Endothelial cell of umbilical vein (primary cell): ENCODE measurements at regions not wholly inside any gene's neighbourhood (a gene's known extent, or its start where the extent isn't known, plus 50 kb on each side); places are given as distances from the start of the nearest gene placed in this dataset.

Experiments
- BruUV-seq: library from RNA; stranded (reverse); fragments of 400-500 nt; replicated peaks from 2 replicates; lab custom pipeline; 2021; lab: Mats Ljungman, UMichigan
- CTCF ChIA-PET: fragments of 300-600, 350-600 bp; sonication (Branson Sonifier 250); formaldehyde crosslinking; loops from one replicate; lab custom pipeline; 2021; ENCODE audit warnings: antibody characterized with exemption, inconsistent platforms; lab: Charles Lee
- POLR2A ChIA-PET: fragments of 300-600, 350-600 bp; sonication (Branson Sonifier 250); formaldehyde crosslinking; loops from one replicate; lab custom pipeline; 2021; ENCODE audit warnings: antibody characterized with exemption, inconsistent platforms; lab: Charles Lee
- DNase-seq: peaks from one replicate; pipeline ENCODE4 v3.0.0-alpha.2; 2011; ENCODE audit warnings: low read depth, low spot score
- FAIRE-seq: peaks from 2 replicates; lab custom pipeline; 2011; peaks lifted over from hg19 to GRCh38; lab: Jason Lieb, UNC
- H2AFZ ChIP-seq: 2 replicates; pipeline ENCODE4 v1.6.0; 2012; ENCODE audit warnings: low read depth, low read length, control low read depth, inconsistent platforms
- H3K27ac ChIP-seq: 2 replicates; pipeline ENCODE4 v1.5.1; 2011; ENCODE audit warnings: low read depth, mild to moderate bottlenecking, control low read depth, low read length, moderate library complexity; ENCODE audit not compliant: insufficient read depth
- H3K27me3 ChIP-seq, 2 experiments: 2 replicates each; pipeline versions ENCODE4 v1.6.0 to v1.6.1; 2011; ENCODE audit warnings: low read length in 2 of 2, mixed read lengths in 1 of 2; ENCODE audit not compliant: control insufficient read depth in 2 of 2, insufficient read depth in 2 of 2
- H3K36me3 ChIP-seq, 2 experiments: 2 replicates in 1 of 2; 3 replicates in 1 of 2; pipeline ENCODE4 v1.5.1; 2011; ENCODE audit warnings: low read length in 2 of 2, mild to moderate bottlenecking in 1 of 2, moderate library complexity in 1 of 2; ENCODE audit not compliant: control insufficient read depth in 2 of 2, insufficient read depth in 2 of 2; ENCODE audit errors: extremely low read depth in 1 of 2
- H3K4me1 ChIP-seq: 3 replicates; pipeline ENCODE4 v1.5.1; 2011; ENCODE audit warnings: mild to moderate bottlenecking, low read length; ENCODE audit not compliant: control insufficient read depth, insufficient read depth; ENCODE audit errors: extremely low read depth
- H3K4me2 ChIP-seq: 2 replicates; pipeline ENCODE4 v1.6.1; 2011; ENCODE audit warnings: low read length, control low read depth, mixed read lengths; ENCODE audit not compliant: insufficient read depth
- H3K4me3 ChIP-seq, 3 experiments: fragments of 200-600 bp in 1 of 3; sonication (generic), shearing (Covaris generic) in 1 of 3; replicated peaks in 1 of 3; 2 replicates each; pipeline ENCODE4 v1.5.1; 2011 to 2016; ENCODE audit warnings: control low read depth in 3 of 3, low read length in 3 of 3, mild to moderate bottlenecking in 2 of 3, inconsistent platforms in 1 of 3, low read depth in 1 of 3, moderate library complexity in 1 of 3; ENCODE audit not compliant: insufficient read depth in 1 of 3
- H3K79me2 ChIP-seq: 2 replicates; pipeline ENCODE4 v1.6.0; 2012; ENCODE audit warnings: low read length, inconsistent platforms; ENCODE audit not compliant: control insufficient read depth, insufficient read depth
- H3K9ac ChIP-seq: replicated peaks from 2 replicates; pipeline ENCODE3; 2011; ENCODE audit warnings: low read length, control low read depth; ENCODE audit not compliant: insufficient read depth; ENCODE audit errors: extremely low read depth
- H3K9me1 ChIP-seq: replicated peaks from 3 replicates; pipeline ENCODE4 v1.6.0; 2011; ENCODE audit warnings: mild to moderate bottlenecking, low read length; ENCODE audit not compliant: control insufficient read depth, insufficient read depth; ENCODE audit errors: extremely low read depth
- H3K9me3 ChIP-seq: replicated peaks from 2 replicates; pipeline ENCODE4 v1.5.1; 2012; ENCODE audit warnings: low read length, inconsistent platforms; ENCODE audit not compliant: control insufficient read depth, insufficient read depth
- H4K20me1 ChIP-seq: replicated peaks from 2 replicates; pipeline ENCODE3; 2011; ENCODE audit warnings: mild to moderate bottlenecking, low read length; ENCODE audit not compliant: control insufficient read depth, insufficient read depth; ENCODE audit errors: extremely low read depth
- CTCF ChIP-seq, 2 donors: IDR thresholded peaks; 1 replicate in 1 of 2; 2 replicates in 1 of 2; pipeline ENCODE4 v1.5.1; 2011; ENCODE audit warnings: low read length in 2 of 2, mild to moderate bottlenecking in 2 of 2, moderate library complexity in 2 of 2, control low read depth in 1 of 2, inconsistent platforms in 1 of 2, low read depth in 1 of 2; ENCODE audit not compliant: insufficient read depth in 1 of 2; ENCODE audit errors: extremely low read depth in 1 of 2
- EZH2 ChIP-seq: IDR thresholded peaks from 2 replicates; pipeline ENCODE4 v1.6.1; 2012; ENCODE audit warnings: borderline replicate concordance, low read depth, mild to moderate bottlenecking, moderate library complexity, low read length, inconsistent platforms; ENCODE audit not compliant: severe bottlenecking
- FOS ChIP-seq: IDR thresholded peaks from 2 replicates; pipeline ENCODE4 v1.6.1; 2011; ENCODE audit warnings: mild to moderate bottlenecking, low read length, moderate library complexity, borderline replicate concordance; ENCODE audit not compliant: insufficient read depth
- GATA2 ChIP-seq: IDR thresholded peaks from 2 replicates; pipeline ENCODE4 v1.7.0; 2011; ENCODE audit warnings: low read depth, mild to moderate bottlenecking, moderate library complexity, mixed read lengths, low read length; ENCODE audit not compliant: insufficient read length, insufficient read depth
- JUN ChIP-seq: IDR thresholded peaks from 2 replicates; pipeline ENCODE4 v1.6.1; 2011; ENCODE audit warnings: borderline replicate concordance, low read depth; ENCODE audit not compliant: insufficient read length, insufficient read depth
- MYC ChIP-seq: IDR thresholded peaks from one replicate; pipeline ENCODE4 v1.6.1; 2011; ENCODE audit warnings: mild to moderate bottlenecking, low read depth, low read length
- POLR2A ChIP-seq: IDR thresholded peaks from 2 replicates; pipeline ENCODE4 v1.6.1; 2012; ENCODE audit warnings: low read depth, mild to moderate bottlenecking, control low read depth, low read length
- POLR2AphosphoS5 ChIP-seq: IDR thresholded peaks from 2 replicates; pipeline ENCODE4 v1.6.1; 2012; ENCODE audit warnings: low read depth, mild to moderate bottlenecking, control low read depth, low read length, moderate library complexity; ENCODE audit not compliant: insufficient read depth
- dilution Hi-C: fragments of 300-500 bp; cut with MboI; formaldehyde crosslinking; loops from one replicate; pipeline ENCODE4 v1.15.0; 2019; ENCODE audit warnings: low sequenced_read_pairs; ENCODE audit not compliant: extremely low pct_ligation_motif_present
- intact Hi-C: fragments of 100-400 bp; cut with micrococcal nuclease; formaldehyde crosslinking; loops from one replicate; pipeline ENCODE4 v1.10.0; 2022
- TF ChIP-seq, protein P1 (sequence below): IDR thresholded peaks from 2 replicates; pipeline ENCODE4 v1.6.1; 2011; ENCODE audit not compliant: insufficient read depth, insufficient read length

DNA sequence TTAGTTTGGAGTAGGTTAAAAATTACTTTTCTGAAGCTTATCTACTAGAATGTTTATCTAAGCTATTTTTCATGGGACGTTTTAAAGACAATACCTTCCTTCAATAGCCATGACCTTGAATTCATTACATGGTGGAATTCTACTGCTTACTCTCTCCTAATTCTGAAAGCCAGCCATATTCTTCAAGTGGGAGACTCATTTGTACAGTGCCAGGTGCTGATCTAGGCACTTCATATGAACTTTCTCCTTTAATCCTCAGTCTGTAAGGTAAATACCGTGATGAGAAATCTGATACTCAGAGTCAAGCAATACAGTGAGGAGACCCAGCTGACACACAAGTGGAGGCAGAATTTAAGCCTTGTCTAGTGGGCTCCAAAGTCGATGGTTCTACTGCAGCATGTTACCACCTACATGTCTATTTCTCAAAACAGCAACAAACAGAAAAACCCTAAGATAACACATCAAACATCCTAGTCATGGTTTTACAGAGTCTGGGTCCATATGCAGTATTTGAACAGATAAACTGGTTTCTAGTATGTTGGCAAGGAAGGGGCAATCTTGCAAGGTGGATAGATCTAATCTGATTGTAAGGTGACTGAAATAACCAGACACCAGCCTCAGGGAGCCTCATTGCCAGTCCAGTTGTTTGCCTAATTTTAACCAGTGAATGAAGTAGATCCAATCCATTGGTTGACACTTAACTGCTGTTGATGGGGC lies 243.7 kb downstream of the PIK3R1 start:
- H4K20me1 ChIP-seq: no peaks in the 10 kb centered on the region
- ChIA-PET CTCF (interaction anchor here (0.8 to 7.1 kb wide), 2 partner anchors 173 to 187 kb away, joined by 3 to 164 read pairs; no protein-coding TSS in a partner anchor), POLR2A (no interaction called here)
- no peaks in the 10 kb centered on the region for H3K9me3 ChIP-seq
- no peak overlapping the region for H3K4me2 ChIP-seq
- DNase-seq: no peak
- TF ChIP-seq GATA2 (no peak), POLR2AphosphoS5 (no peak)
- H3K27ac ChIP-seq: no peak overlapping the region
- no peak for FAIRE-seq
- H2AFZ ChIP-seq: no peak overlapping the region
- intact Hi-C loops (no loop called here), dilution Hi-C loops (no loop called here)
- H3K9ac ChIP-seq: no peak overlapping the region
- peaks cover 4% of the 10 kb centered on the region for H3K4me1 ChIP-seq
- H3K9me1 ChIP-seq: no peaks in the 10 kb centered on the region
- no peaks in the 10 kb centered on the region for H3K79me2 ChIP-seq
- H3K36me3 ChIP-seq: no peaks in the 10 kb centered on the region
- no peak overlapping the region for H3K4me3 ChIP-seq
- peaks cover 2 to 4% of the 10 kb centered on the region in 2 experiments for H3K27me3 ChIP-seq
- BruUV-seq: no TSS peak

DNA sequence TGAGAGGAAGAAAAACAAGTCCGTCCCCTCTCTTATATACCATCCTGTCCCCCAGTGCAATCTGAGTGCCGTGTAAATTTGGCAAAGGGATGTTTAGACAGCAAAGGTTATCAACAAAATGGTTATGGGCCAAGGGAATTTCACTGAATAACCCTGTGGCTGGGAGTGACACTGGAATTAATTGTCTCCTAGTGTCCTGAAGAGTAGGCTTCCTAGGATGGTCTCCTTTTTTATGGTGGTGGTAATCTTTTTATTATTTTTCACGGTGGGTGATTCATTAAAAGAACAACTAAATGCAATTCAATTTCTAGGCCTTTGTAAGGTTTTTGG lies 244.2 kb downstream of the PIK3R1 start:
- Histone ChIP-seq H2AFZ (no peak overlapping the region), H3K4me1 (peaks cover 4% of the 10 kb centered on the region), H3K9me1 (no peaks in the 10 kb centered on the region), H3K79me2 (no peaks in the 10 kb centered on the region), H3K27ac (no peak overlapping the region), H3K27me3 (peaks cover 2 to 8% of the 10 kb centered on the region in 2 experiments), H3K9me3 (no peaks in the 10 kb centered on the region), H3K36me3 (no peaks in the 10 kb centered on the region), H3K9ac (no peak overlapping the region), H3K4me2 (no peak overlapping the region), H4K20me1 (no peaks in the 10 kb centered on the region), H3K4me3 (no peak overlapping the region)
- ChIA-PET POLR2A (no interaction called here), CTCF (interaction anchor here (1.0 to 7.1 kb wide), 4 partner anchors 19 to 187 kb away, joined by 3 to 164 read pairs (median 4); no protein-coding TSS in a partner anchor)
- intact Hi-C loops (loop anchor here (1.0 to 5.0 kb wide), 2 partner anchors 173 to 503 kb away; no protein-coding TSS in a partner anchor), dilution Hi-C loops (no loop called here)
- DNase-seq: no peak
- no TSS peak for BruUV-seq
- TF ChIP-seq, protein P1, sequence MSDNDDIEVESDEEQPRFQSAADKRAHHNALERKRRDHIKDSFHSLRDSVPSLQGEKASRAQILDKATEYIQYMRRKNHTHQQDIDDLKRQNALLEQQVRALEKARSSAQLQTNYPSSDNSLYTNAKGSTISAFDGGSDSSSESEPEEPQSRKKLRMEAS: no peak
- no peak for TF ChIP-seq FOS
- TF ChIP-seq CTCF (IDR thresholded peaks at IDR 0.05; ENCODE audit: extremely low read depth in 1 of 2, insufficient read depth in 1 of 2, low read depth in 1 of 2, low read length in 2 of 2): no peak
- no peak for TF ChIP-seq POLR2AphosphoS5
- no peak for TF ChIP-seq POLR2A
- no peak for TF ChIP-seq JUN
- no peak for TF ChIP-seq MYC
- no peak for TF ChIP-seq EZH2
- TF ChIP-seq GATA2: no peak
- no peak for FAIRE-seq
